GM23338 (cell line): ENCODE measurements at regions not wholly inside any gene's neighbourhood (a gene's known extent, or its start where the extent isn't known, plus 50 kb on each side); places are given as distances from the start of the nearest gene placed in this dataset.

Experiments
- ATAC-seq: fragments of 200-7000 bp; cut with Tn5 transposase; 3 replicates; pipeline ENCODE4 v1.9.1; 2020
- DNase-seq: peaks from one replicate; pipeline ENCODE4 v3.0.0-alpha.2; 2015; ENCODE audit warnings: low spot score
- H2AFZ ChIP-seq: fragments of 200-600 bp; sonication (generic); 2 replicates; pipeline ENCODE4 v1.8.0; 2016; ENCODE audit warnings: antibody characterized with exemption, mild to moderate bottlenecking, moderate library complexity
- H3F3A ChIP-seq: fragments of 200-600 bp; sonication (generic); replicated peaks from 2 replicates; pipeline ENCODE4 v1.8.0; 2017; ENCODE audit warnings: antibody characterized with exemption, mixed run types, low read depth
- H3K27ac ChIP-seq: fragments of 200-600 bp; sonication (generic); 2 replicates; pipeline ENCODE4 v1.6.1; 2016; ENCODE audit warnings: low read depth
- H3K27me3 ChIP-seq: fragments of 200-600 bp; sonication (generic); 2 replicates; pipeline ENCODE4 v1.8.0; 2016; ENCODE audit warnings: mild to moderate bottlenecking, mixed run types, moderate library complexity; ENCODE audit not compliant: insufficient read depth
- H3K36me3 ChIP-seq: fragments of 200-600 bp; sonication (generic); 2 replicates; pipeline ENCODE4 v1.8.0; 2016; ENCODE audit warnings: mild to moderate bottlenecking; ENCODE audit not compliant: insufficient read depth
- H3K4me1 ChIP-seq: fragments of 200-600 bp; sonication (generic); 2 replicates; pipeline ENCODE4 v1.8.0; 2016; ENCODE audit warnings: mild to moderate bottlenecking, moderate library complexity; ENCODE audit not compliant: insufficient read depth
- H3K4me2 ChIP-seq: fragments of 200-600 bp; sonication (generic); 2 replicates; pipeline ENCODE4 v1.7.1; 2017; ENCODE audit warnings: mixed run types
- H3K4me3 ChIP-seq: fragments of 200-600 bp; sonication (generic); 2 replicates; pipeline ENCODE4 v1.6.1; 2016; ENCODE audit warnings: mixed run types
- H3K79me2 ChIP-seq: fragments of 200-600 bp; sonication (generic); replicated peaks from 2 replicates; pipeline ENCODE4 v1.8.0; 2017; ENCODE audit warnings: mild to moderate bottlenecking; ENCODE audit not compliant: insufficient read depth
- H3K9me2 ChIP-seq: fragments of 200-600 bp; sonication (generic); 2 replicates; pipeline ENCODE4 v1.8.0; 2017; ENCODE audit not compliant: insufficient read depth
- H4K20me1 ChIP-seq: fragments of 200-600 bp; sonication (generic); replicated peaks from 2 replicates; pipeline ENCODE4 v1.8.0; 2017; ENCODE audit warnings: mild to moderate bottlenecking; ENCODE audit not compliant: insufficient read depth
- H3K27ac Mint-ChIP-seq: 2 replicates; pipeline ENCODE4 v1.8.0; 2020; ENCODE audit warnings: inconsistent platforms, mild to moderate bottlenecking, moderate library complexity, mixed read lengths
- H3K27me3 Mint-ChIP-seq: 3 replicates; pipeline ENCODE4 v1.8.0; 2022; ENCODE audit warnings: low read depth, mild to moderate bottlenecking, moderate library complexity, mixed read lengths, inconsistent platforms; ENCODE audit not compliant: insufficient read depth, poor library complexity
- H3K36me3 Mint-ChIP-seq: 3 replicates; pipeline ENCODE4 v1.8.0; 2021; ENCODE audit warnings: low read depth, mild to moderate bottlenecking, inconsistent platforms, moderate library complexity, mixed read lengths
- H3K4me1 Mint-ChIP-seq: 3 replicates; pipeline ENCODE4 v1.8.0; 2020; ENCODE audit warnings: mild to moderate bottlenecking, inconsistent platforms, mixed read lengths
- H3K4me3 Mint-ChIP-seq: 3 replicates; pipeline ENCODE4 v1.8.0; 2021; ENCODE audit warnings: moderate library complexity, mild to moderate bottlenecking, inconsistent platforms, mixed read lengths
- H3K9me3 Mint-ChIP-seq: 3 replicates; pipeline ENCODE4 v1.8.0; 2020; ENCODE audit warnings: moderate library complexity, mild to moderate bottlenecking, inconsistent platforms, mixed read lengths
- JUNB ChIP-seq: IDR thresholded peaks from one replicate; pipeline ENCODE4 v1.6.1; 2016; ENCODE audit warnings: antibody characterized with exemption; ENCODE audit not compliant: unreplicated experiment
- POLR2AphosphoS5 ChIP-seq: IDR thresholded peaks from 2 replicates; pipeline ENCODE4 v1.6.1; 2016; ENCODE audit warnings: antibody characterized with exemption, low read depth
- TF ChIP-seq, protein P1 (sequence below), 2 experiments: fragments of 200-600 bp in 1 of 2; sonication (generic) in 1 of 2; conservative IDR thresholded peaks; 2 replicates each; pipeline versions ENCODE4 v1.5.1 to v1.6.1; 2016 to 2017; ENCODE audit warnings: antibody characterized with exemption in 2 of 2, low read depth in 2 of 2, mild to moderate bottlenecking in 2 of 2, moderate library complexity in 1 of 2

DNA sequence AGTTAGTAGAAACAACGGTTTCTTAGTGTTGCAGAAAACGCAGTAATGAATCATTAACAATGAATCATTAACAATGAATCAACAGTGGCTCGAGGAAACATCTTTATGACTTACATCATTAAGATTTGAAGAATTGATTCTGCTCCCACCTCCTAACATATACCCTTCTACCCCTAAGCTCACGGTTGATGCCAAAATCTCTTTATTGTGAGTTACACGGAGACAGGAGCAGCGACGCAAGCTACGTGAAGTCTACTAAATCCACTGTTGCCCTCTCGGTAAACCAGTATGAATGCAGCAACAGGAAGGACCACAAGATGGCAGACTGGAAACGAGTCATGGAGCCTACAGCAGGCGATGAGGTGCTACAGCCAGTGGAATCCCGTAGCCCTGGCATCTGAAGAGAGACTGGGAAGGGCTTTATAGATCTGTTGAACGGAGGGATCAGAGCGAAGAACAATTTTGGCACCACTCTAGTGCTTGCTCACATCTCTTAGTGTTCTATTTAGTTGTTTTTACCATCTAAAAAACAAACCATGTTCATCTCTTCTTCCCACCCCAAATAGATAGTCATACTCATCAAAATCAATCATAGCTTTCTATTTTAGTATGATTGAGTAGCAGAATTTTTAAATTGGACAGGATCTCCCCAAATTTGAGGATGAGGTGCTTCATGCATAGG lies 332.7 kb downstream of the DUSP6 start:
- ATAC-seq (peak; percentile 98), DNase-seq (peak; percentile 92)
- peak overlapping the region; percentile 56; the same call in 1 of the 2 replicates for H3K4me2 ChIP-seq
- Mint-ChIP-seq H3K36me3 (no peaks in the 10 kb centered on the region), H3K9me3 (no peaks in the 10 kb centered on the region), H3K4me1 (no peaks in the 10 kb centered on the region), H3K27ac (no peak overlapping the region), H3K4me3 (no peak overlapping the region), H3K27me3 (peaks cover 2% of the 10 kb centered on the region)
- no peak overlapping the region for H3K27ac ChIP-seq
- H3K27me3 ChIP-seq = no peaks in the 10 kb centered on the region
- peak overlapping the region; percentile 24; the same call in 1 of the 2 replicates for H3K4me3 ChIP-seq
- no peaks in the 10 kb centered on the region for H3F3A ChIP-seq
- H3K36me3 ChIP-seq = no peaks in the 10 kb centered on the region
- no peaks in the 10 kb centered on the region for H4K20me1 ChIP-seq
- H2AFZ ChIP-seq = peak overlapping the region; percentile 40; the same call in 1 of the 2 replicates
- no peaks in the 10 kb centered on the region for H3K79me2 ChIP-seq
- H3K9me2 ChIP-seq = no peaks in the 10 kb centered on the region
- H3K4me1 ChIP-seq = no peaks in the 10 kb centered on the region
- no peak for TF ChIP-seq JUNB
- TF ChIP-seq, protein P1, sequence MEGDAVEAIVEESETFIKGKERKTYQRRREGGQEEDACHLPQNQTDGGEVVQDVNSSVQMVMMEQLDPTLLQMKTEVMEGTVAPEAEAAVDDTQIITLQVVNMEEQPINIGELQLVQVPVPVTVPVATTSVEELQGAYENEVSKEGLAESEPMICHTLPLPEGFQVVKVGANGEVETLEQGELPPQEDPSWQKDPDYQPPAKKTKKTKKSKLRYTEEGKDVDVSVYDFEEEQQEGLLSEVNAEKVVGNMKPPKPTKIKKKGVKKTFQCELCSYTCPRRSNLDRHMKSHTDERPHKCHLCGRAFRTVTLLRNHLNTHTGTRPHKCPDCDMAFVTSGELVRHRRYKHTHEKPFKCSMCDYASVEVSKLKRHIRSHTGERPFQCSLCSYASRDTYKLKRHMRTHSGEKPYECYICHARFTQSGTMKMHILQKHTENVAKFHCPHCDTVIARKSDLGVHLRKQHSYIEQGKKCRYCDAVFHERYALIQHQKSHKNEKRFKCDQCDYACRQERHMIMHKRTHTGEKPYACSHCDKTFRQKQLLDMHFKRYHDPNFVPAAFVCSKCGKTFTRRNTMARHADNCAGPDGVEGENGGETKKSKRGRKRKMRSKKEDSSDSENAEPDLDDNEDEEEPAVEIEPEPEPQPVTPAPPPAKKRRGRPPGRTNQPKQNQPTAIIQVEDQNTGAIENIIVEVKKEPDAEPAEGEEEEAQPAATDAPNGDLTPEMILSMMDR (conservative IDR thresholded peaks at IDR 0.05; ENCODE audit: low read depth in 2 of 2) = peak; percentile 90 to 99

DNA sequence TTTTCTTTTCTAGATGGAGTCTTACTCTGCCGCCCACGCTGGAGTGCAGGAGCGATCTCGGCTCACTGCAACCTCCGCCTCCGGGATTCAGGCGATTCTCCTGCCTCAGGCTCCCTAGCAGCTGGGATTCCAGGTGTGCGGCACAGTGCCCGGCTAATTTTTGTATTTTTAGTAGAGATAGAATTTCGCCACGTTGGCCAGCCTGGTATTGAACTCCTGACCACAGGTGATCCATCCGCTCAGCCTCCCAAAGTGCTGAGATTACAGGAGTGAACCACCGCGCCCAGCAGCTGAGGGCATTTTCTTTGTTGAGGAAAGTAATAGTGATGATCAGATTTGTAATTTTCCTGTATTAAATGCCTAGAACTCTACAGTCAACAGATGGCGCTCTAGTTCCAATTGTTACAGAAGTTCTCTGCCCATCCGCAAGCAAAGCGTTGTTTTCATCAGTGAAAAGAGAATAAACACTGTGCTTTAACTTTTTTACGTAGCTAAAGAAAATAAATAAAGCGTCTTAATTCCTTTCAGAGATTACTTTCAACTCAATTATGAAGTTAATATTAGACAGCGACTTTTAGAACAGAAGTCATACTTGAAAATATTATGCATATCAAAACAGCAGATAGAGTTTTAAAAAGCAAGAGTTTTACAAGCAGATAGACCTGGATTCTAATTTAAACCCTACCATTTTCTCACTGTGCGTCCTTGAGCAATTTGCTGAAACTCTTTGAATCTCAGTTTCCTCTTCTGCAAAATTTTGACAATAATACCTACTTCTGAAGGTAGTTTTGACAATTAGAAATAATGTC lies 335.1 kb downstream of the DUSP6 start:
- Histone ChIP-seq H3K4me3 (peak overlapping the region; percentile 26; the same call in 1 of the 2 replicates), H2AFZ (peak overlapping the region; percentile 25; the same call in 1 of the 2 replicates), H3K4me1 (no peaks in the 10 kb centered on the region), H3F3A (no peaks in the 10 kb centered on the region), H3K27ac (no peak overlapping the region), H3K9me2 (no peaks in the 10 kb centered on the region), H3K36me3 (no peaks in the 10 kb centered on the region), H3K79me2 (no peaks in the 10 kb centered on the region), H4K20me1 (no peaks in the 10 kb centered on the region), H3K27me3 (no peaks in the 10 kb centered on the region), H3K4me2 (peak overlapping the region; percentile 17; the same call in 1 of the 2 replicates)
- no peaks in the 10 kb centered on the region for H3K36me3 Mint-ChIP-seq
- ATAC-seq (peak; percentile 68), DNase-seq (peak; percentile 88)
- H3K27ac Mint-ChIP-seq = no peak overlapping the region
- TF ChIP-seq, protein P1 (conservative IDR thresholded peaks at IDR 0.05; ENCODE audit: low read depth in 2 of 2) = peak; percentile 82 to 88
- TF ChIP-seq POLR2AphosphoS5 = no peak
- peaks cover 2% of the 10 kb centered on the region for H3K27me3 Mint-ChIP-seq
- no peaks in the 10 kb centered on the region for H3K9me3 Mint-ChIP-seq
- no peaks in the 10 kb centered on the region for H3K4me1 Mint-ChIP-seq
- H3K4me3 Mint-ChIP-seq = peak overlapping the region; percentile 62; the same call in 2 of the 3 replicates
